MV-4-11 (cell line): ENCODE measurements at regions not wholly inside any gene's neighbourhood (a gene's known extent, or its start where the extent isn't known, plus 50 kb on each side); places are given as distances from the start of the nearest gene placed in this dataset.
"Not testable (repeated sequence)": the region's sequence is repeated elsewhere in the genome, so short reads cannot be mapped to it uniquely, and the experiment has no call there.

Experiments used
- DNase-seq: peaks from one replicate; lab custom pipeline; 2025; lab: John Stamatoyannopoulos, UW

- no peak for DNase-seq
These were observed 461.2 kb upstream of the IMPG1 start for GRCh38 chr6:76533661-76534060.

GRCh38 chr6:76532647-76533046 lies 460.2 kb upstream of the IMPG1 start:
- DNase-seq, result no peak

- no peak for DNase-seq
These were observed 446.0 kb upstream of the IMPG1 start for GRCh38 chr6:76518443-76518842.

- DNase-seq, result no peak
These were observed 444.5 kb upstream of the IMPG1 start for GRCh38 chr6:76516924-76517323.

- no peak for DNase-seq
These were observed 438.0 kb upstream of the IMPG1 start for GRCh38 chr6:76510489-76510888.

- DNase-seq, result no peak
These were observed 436.9 kb upstream of the IMPG1 start for GRCh38 chr6:76509397-76509796.

- DNase-seq, result no peak
These were observed 434.3 kb upstream of the IMPG1 start for GRCh38 chr6:76506808-76507207.

- no peak for DNase-seq
These were observed 423.4 kb upstream of the IMPG1 start for GRCh38 chr6:76495909-76496308.

- DNase-seq, result not testable (repeated sequence)
These were observed 418.9 kb upstream of the IMPG1 start for GRCh38 chr6:76491376-76491775.

- DNase-seq, result no peak
These were observed 418.0 kb upstream of the IMPG1 start for GRCh38 chr6:76490456-76490855.

- no peak for DNase-seq
These were observed 408.6 kb upstream of the IMPG1 start for GRCh38 chr6:76481101-76481500.

GRCh38 chr6:76472858-76473257 lies 400.4 kb upstream of the IMPG1 start:
- peak; percentile 49 for DNase-seq

GRCh38 chr6:76466286-76466685 lies 393.8 kb upstream of the IMPG1 start:
- no peak for DNase-seq

GRCh38 chr6:76465410-76465809 lies 392.9 kb upstream of the IMPG1 start:
- DNase-seq, result peak; percentile 48

GRCh38 chr6:76453270-76453669 lies 380.8 kb upstream of the IMPG1 start:
- no peak for DNase-seq

GRCh38 chr6:76451926-76452709 lies 379.7 kb upstream of the IMPG1 start:
- no peak for DNase-seq

GRCh38 chr6:76448109-76448508 lies 375.6 kb upstream of the IMPG1 start:
- DNase-seq, result no peak

GRCh38 chr6:76441875-76442274 lies 369.4 kb upstream of the IMPG1 start:
- peak; percentile 83 for DNase-seq

GRCh38 chr6:76439811-76440210 lies 367.3 kb upstream of the IMPG1 start:
- DNase-seq, result no peak

- no peak for DNase-seq
These were observed 366.3 kb upstream of the IMPG1 start for GRCh38 chr6:76438768-76439167.

GRCh38 chr6:76435174-76435573 lies 362.7 kb upstream of the IMPG1 start:
- peak; percentile 93 for DNase-seq

- no peak for DNase-seq
These were observed 350.2 kb upstream of the IMPG1 start for GRCh38 chr6:76422511-76423213.

- no peak for DNase-seq
These were observed 347.6 kb upstream of the IMPG1 start for GRCh38 chr6:76420094-76420493.
